ENCODE measurements at regions not wholly inside any gene's neighbourhood (a gene's known extent, or its start where the extent isn't known, plus 50 kb on each side); places are given as distances from the start of the nearest gene placed in this dataset.

- TF ChIP-seq COPS2 (conservative IDR thresholded peaks at IDR 0.05): no peak
- TF ChIP-seq MNT (conservative IDR thresholded peaks at IDR 0.05): 0 out of 4 replicates have a peak, but pooled peaks have one; percentile 11 to 35
- no peak for TF ChIP-seq MYBL2 (IDR thresholded peaks at IDR 0.05; ENCODE audit: low read depth)
- TF ChIP-seq MYBL2 (CRISPR knock-in tag; IDR thresholded peaks at IDR 0.05; ENCODE audit: borderline replicate concordance): no peak
- TF ChIP-seq DIDO1 (tag; IDR thresholded peaks at IDR 0.05; ENCODE audit: low read depth): peak; percentile 66; the same call in 1 of the 2 replicates
- no peak for TF ChIP-seq NCOA6 (IDR thresholded peaks at IDR 0.05)
- no peak for TF ChIP-seq BCL6 (CRISPR knock-in tag; IDR thresholded peaks at IDR 0.05)
- TF ChIP-seq TSC22D4 (tag; IDR thresholded peaks at IDR 0.05): no peak
- no peak for TF ChIP-seq STAT5B (CRISPR knock-in tag; IDR thresholded peaks at IDR 0.05)
- TF ChIP-seq PRPF4 (IDR thresholded peaks at IDR 0.05; ENCODE audit: insufficient read depth, low read depth, low read length, poor library complexity, severe bottlenecking): no peak
- no peak for TF ChIP-seq DMBX1 (CRISPR knock-in tag; IDR thresholded peaks at IDR 0.05; ENCODE audit: borderline replicate concordance)
- no peak for TF ChIP-seq MITF (IDR thresholded peaks at IDR 0.05)
- no peak for TF ChIP-seq ZNF140 (CRISPR knock-in tag; IDR thresholded peaks at IDR 0.05)
- TF ChIP-seq GATAD2B (IDR thresholded peaks at IDR 0.05; ENCODE audit: borderline replicate concordance): no peak
- TF ChIP-seq PHTF2 (CRISPR knock-in tag; IDR thresholded peaks at IDR 0.05): no peak
- TF ChIP-seq, protein P1, sequence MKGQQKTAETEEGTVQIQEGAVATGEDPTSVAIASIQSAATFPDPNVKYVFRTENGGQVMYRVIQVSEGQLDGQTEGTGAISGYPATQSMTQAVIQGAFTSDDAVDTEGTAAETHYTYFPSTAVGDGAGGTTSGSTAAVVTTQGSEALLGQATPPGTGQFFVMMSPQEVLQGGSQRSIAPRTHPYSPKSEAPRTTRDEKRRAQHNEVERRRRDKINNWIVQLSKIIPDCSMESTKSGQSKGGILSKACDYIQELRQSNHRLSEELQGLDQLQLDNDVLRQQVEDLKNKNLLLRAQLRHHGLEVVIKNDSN (CRISPR knock-in tag; IDR thresholded peaks at IDR 0.05): peak; percentile 94
- no peak for TF ChIP-seq SUPT5H (IDR thresholded peaks at IDR 0.05)
- TF ChIP-seq ZNF436 (CRISPR knock-in tag; IDR thresholded peaks at IDR 0.05): no peak
- TF ChIP-seq RBBP5 (IDR thresholded peaks at IDR 0.05; ENCODE audit: borderline replicate concordance, insufficient read depth, low read length, poor library complexity, severe bottlenecking): no peak
- TF ChIP-seq ILK (tag; IDR thresholded peaks at IDR 0.05; ENCODE audit: borderline replicate concordance, low read depth): no peak
- TF ChIP-seq, protein P2, sequence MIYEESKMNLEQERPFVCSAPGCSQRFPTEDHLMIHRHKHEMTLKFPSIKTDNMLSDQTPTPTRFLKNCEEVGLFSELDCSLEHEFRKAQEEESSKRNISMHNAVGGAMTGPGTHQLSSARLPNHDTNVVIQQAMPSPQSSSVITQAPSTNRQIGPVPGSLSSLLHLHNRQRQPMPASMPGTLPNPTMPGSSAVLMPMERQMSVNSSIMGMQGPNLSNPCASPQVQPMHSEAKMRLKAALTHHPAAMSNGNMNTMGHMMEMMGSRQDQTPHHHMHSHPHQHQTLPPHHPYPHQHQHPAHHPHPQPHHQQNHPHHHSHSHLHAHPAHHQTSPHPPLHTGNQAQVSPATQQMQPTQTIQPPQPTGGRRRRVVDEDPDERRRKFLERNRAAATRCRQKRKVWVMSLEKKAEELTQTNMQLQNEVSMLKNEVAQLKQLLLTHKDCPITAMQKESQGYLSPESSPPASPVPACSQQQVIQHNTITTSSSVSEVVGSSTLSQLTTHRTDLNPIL (CRISPR knock-in tag; IDR thresholded peaks at IDR 0.05): no peak
- no peak for TF ChIP-seq ZNF583 (CRISPR knock-in tag; IDR thresholded peaks at IDR 0.05)
- no peak for TF ChIP-seq ZNF165 (CRISPR knock-in tag; IDR thresholded peaks at IDR 0.05; ENCODE audit: borderline replicate concordance)
Measured at GRCh38 chr17:51372345-51373004, 112.1 kb downstream of the UTP18 start (continued).
